ENCODE measurements at regions not wholly inside any gene's neighbourhood (a gene's known extent, or its start where the extent isn't known, plus 50 kb on each side); places are given as distances from the start of the nearest gene placed in this dataset.
"Not testable (repeated sequence)": the region's sequence is repeated elsewhere in the genome, so short reads cannot be mapped to it uniquely, and the experiment has no call there.

- no peak for DNase-seq (ENCODE audit: insufficient read length, low spot score)
- no peak for FAIRE-seq
These were observed 335.3 kb downstream of the FAM181B start for GRCh38 chr11:82398300-82398815.

- FAIRE-seq; DNase-seq (ENCODE audit: insufficient read length, low spot score): not testable (repeated sequence)
These were observed 337.0 kb downstream of the FAM181B start for GRCh38 chr11:82396639-82397038.

GRCh38 chr11:82384308-82384707, 349.4 kb downstream of the FAM181B start:
- FAIRE-seq (no peak), DNase-seq (ENCODE audit: insufficient read length, low spot score) (no peak)

GRCh38 chr11:82373781-82374542, 359.7 kb downstream of the FAM181B start:
- DNase-seq (ENCODE audit: insufficient read length, low spot score) = no peak

GRCh38 chr11:82365351-82365750, 368.3 kb downstream of the FAM181B start:
- DNase-seq (ENCODE audit: insufficient read length, low spot score) (no peak), FAIRE-seq (no peak)

More at GRCh38 chr11:82373781-82374542, 359.7 kb downstream of the FAM181B start:
- FAIRE-seq = no peak

GRCh38 chr11:82356316-82356715, 377.3 kb downstream of the FAM181B start:
- DNase-seq (ENCODE audit: insufficient read length, low spot score) = no peak
- FAIRE-seq = no peak

GRCh38 chr11:82355313-82355823, 378.3 kb downstream of the FAM181B start:
- no peak for FAIRE-seq
- DNase-seq (ENCODE audit: insufficient read length, low spot score) = no peak

- DNase-seq (ENCODE audit: insufficient read length, low spot score) = no peak
- no peak for FAIRE-seq
These were observed 406.8 kb downstream of the FAM181B start for GRCh38 chr11:82326853-82327252.

- no peak for DNase-seq (ENCODE audit: insufficient read length, low spot score)
These were observed 412.5 kb downstream of the FAM181B start for GRCh38 chr11:82321206-82321605.

GRCh38 chr11:82315093-82315492, 418.6 kb downstream of the FAM181B start:
- FAIRE-seq = no peak
- DNase-seq (ENCODE audit: insufficient read length, low spot score) = no peak

More at GRCh38 chr11:82321206-82321605, 412.5 kb downstream of the FAM181B start:
- FAIRE-seq = no peak

- FAIRE-seq (peak; percentile 9), DNase-seq (ENCODE audit: insufficient read length, low spot score) (no peak)
These were observed 424.7 kb downstream of the FAM181B start for GRCh38 chr11:82308979-82309378.

GRCh38 chr11:82305123-82305522, 428.5 kb downstream of the FAM181B start:
- DNase-seq (ENCODE audit: insufficient read length, low spot score) (no peak), FAIRE-seq (no peak)

- no peak for FAIRE-seq
- DNase-seq (ENCODE audit: insufficient read length, low spot score) = no peak
These were observed 430.0 kb downstream of the FAM181B start for GRCh38 chr11:82303671-82304070.

GRCh38 chr11:82288471-82288870, 445.2 kb downstream of the FAM181B start:
- no peak for FAIRE-seq
- DNase-seq (ENCODE audit: insufficient read length, low spot score) = no peak

- FAIRE-seq (no peak), DNase-seq (ENCODE audit: insufficient read length, low spot score) (no peak)
These were observed 462.8 kb downstream of the FAM181B start for GRCh38 chr11:82270870-82271269.

GRCh38 chr11:82268627-82269026, 465.0 kb downstream of the FAM181B start:
- FAIRE-seq (no peak), DNase-seq (ENCODE audit: insufficient read length, low spot score) (no peak)

- FAIRE-seq (no peak), DNase-seq (ENCODE audit: insufficient read length, low spot score) (no peak)
These were observed 466.5 kb downstream of the FAM181B start for GRCh38 chr11:82267186-82267585.

- no peak for FAIRE-seq
- no peak for DNase-seq (ENCODE audit: insufficient read length, low spot score)
These were observed 472.3 kb downstream of the FAM181B start for GRCh38 chr11:82261367-82261766.

GRCh38 chr11:82250047-82250446, 483.6 kb downstream of the FAM181B start:
- DNase-seq (ENCODE audit: insufficient read length, low spot score) (no peak), FAIRE-seq (no peak)

GRCh38 chr11:82246926-82247325, 486.7 kb downstream of the FAM181B start:
- no peak for DNase-seq (ENCODE audit: insufficient read length, low spot score)
- no peak for FAIRE-seq

- no peak for DNase-seq (ENCODE audit: insufficient read length, low spot score)
- no peak for FAIRE-seq
These were observed 494.2 kb downstream of the FAM181B start for GRCh38 chr11:82239498-82239897.

GRCh38 chr11:82234256-82234655, 499.4 kb downstream of the FAM181B start:
- DNase-seq (ENCODE audit: insufficient read length, low spot score) = no peak
- FAIRE-seq = no peak
